Hypothalamus (tissue), 51 donors: ENCODE measurements at regions not wholly inside any gene's neighbourhood (a gene's known extent, or its start where the extent isn't known, plus 50 kb on each side); places are given as distances from the start of the nearest gene placed in this dataset.

Experiments
- DNase-seq, 51 donors: peaks; one replicate each; lab custom pipeline; 2025; lab: John Stamatoyannopoulos, UW

DNA sequence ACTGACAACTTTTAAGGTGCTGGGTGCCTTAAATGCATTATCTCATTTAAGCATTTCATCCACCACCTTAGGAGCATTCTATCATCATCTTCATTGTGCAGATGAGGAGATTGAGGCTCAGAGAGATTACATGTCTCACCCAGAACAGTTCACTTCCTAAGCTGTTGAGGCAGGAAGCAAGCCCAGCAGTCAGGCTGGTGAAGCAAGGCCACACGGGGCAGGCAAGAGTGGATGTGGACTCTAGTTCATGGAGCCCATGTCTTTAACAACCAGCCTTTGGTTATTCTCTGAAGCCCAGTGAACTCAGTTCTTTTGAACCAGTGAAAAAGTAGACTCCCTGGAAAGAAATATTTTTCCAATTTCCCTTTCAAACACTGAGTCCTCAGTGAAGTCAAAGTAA lies 294.8 kb upstream of the MGAT5 start:
- DNase-seq: no peak

DNA sequence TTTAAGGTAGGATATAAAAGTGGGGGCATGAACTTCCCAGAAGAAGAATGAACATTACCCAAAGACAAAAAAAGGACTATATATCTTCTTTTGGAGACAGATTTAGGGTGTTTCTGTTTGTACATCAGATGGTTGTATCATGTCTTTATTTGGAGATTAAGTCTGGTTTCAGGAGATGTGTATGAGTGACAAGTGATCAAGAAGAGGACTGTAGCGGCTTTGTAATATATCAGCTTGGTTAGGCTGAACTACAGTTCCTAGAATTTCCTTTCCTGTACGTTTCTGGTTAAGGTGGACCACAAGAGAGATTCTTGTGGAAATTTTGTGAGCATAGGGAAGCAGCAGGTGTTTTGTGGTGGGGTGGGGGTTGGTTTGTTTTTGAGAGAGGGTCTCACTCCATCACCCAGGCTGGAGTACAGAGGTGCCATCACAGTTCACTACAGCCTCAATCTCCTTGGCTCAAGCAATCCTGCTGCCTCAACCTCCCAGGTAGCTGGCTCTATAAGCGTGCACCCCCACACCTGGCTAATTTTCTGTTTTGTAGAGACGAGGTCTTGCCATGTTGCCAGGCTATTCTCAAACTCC lies 287.1 kb upstream of the MGAT5 start:
- no peak for DNase-seq

DNA sequence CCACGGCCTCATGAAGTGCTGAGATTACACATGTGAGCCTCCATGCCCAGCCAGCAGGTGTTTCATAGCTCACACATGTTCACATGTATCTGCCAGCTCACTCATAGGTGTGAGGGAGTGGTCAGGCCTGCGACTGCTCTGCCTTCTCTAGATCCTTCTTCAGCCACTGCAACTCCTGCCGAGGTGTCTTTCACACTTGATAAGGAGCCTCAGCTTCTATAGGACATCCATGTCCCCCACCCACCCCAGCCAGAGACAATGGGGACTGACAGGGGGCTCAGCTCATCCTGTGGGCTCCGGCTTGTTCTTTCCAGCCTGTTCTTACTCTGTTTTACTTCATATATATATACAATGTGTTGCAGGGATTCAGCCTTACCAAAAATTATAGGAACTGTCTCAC lies 286.5 kb upstream of the MGAT5 start:
- no peak for DNase-seq

DNA sequence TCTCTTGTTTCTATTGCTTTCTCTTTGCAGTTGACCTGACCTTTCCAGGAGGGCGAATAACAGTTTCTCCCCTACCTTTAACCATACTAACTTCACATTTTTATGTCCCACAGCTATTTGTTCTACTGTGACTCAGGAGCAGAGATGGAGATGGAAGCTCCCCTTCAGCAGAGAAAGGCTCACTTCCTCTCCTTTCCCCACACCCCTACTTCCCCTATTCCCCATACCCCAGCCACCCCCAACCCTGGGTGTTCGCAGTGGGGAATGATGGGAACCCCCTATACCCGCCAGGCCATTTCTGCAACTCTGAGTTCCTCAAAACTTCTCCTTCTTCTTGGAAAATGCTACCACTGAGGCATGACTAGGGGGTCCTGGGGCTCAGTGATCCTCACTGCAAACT lies 285.4 kb upstream of the MGAT5 start:
- DNase-seq: peak in 4 of 51 donors; percentile 3 to 19 (median 8)

DNA sequence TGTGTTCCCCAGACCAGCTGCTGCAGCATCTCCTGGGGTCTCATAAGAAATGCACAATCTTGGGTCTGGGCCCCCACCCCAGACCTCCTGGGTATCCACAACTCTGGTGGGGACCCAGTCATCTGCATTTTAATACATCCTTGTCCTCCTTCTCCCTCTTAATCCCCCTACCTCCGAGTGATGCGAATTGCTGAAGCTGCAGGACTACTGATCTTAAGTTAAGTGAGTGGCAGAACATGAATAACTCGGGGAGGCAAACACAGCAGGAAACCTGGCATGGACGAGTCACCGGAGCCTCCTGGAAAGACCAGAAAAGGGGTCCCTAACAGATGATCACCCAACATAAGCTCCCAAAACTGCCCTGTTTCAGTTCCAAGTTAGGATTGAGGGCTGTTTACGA lies 283.2 kb upstream of the MGAT5 start:
- DNase-seq: no peak

DNA sequence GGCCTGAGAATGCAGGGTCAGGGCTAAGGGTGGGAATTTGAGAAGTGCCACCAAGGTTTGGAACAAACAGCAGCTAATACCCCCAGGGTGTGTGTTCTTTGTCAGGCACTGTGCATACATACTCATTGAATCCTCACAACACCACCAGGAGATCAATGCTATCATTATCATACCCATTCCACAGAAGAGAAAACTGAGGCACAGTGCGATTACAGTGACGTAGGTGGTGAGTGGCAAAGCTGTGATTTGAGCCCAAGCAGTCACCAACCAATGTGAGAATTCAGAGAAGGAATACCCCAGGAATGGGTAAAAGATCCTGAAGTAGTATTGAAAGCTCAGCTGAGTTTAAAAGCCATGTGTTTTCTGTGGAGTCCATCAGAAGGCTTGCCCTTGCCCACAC lies 281.6 kb upstream of the MGAT5 start:
- no peak for DNase-seq

DNA sequence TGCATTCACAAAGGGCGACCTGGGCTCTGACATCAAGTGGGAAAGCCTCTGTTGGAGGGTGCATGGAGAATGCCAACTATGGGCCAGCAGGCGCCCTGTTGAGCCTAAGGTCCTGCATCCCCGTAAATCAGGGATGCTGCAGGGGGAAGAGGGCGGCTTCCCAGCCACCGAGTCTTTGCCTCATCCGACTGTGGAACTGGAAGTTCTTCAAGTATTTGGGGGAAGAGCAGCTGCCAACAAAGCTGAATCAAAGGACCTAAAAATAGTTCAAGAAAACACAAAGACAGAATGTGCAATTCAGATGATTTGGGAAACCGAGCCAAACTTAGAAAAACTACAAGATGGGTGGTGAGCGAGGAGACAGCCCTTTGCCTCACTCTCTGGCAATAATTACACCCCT lies 281.1 kb upstream of the MGAT5 start:
- peak in 7 of 51 donors; percentile 3 to 35 (median 11) for DNase-seq

DNA sequence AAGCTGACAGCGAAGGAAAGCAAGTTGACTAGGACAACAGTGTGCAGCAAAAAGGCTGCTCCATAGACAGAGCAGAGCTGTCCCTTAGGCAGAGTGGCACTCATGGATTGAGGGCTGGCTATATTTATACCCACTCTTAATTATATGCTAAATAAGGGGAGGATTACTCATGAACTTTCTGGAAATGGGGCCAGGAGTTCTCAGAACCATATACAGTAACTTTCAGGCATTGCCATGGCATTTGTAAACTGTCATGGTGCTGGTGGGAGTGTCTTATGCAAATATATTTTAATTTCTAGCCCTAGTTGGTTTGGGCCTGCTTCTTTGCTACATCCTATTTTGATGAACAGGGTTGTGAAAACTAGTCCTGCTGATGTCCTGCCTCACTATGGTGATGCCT lies 279.5 kb upstream of the MGAT5 start:
- no peak for DNase-seq

DNA sequence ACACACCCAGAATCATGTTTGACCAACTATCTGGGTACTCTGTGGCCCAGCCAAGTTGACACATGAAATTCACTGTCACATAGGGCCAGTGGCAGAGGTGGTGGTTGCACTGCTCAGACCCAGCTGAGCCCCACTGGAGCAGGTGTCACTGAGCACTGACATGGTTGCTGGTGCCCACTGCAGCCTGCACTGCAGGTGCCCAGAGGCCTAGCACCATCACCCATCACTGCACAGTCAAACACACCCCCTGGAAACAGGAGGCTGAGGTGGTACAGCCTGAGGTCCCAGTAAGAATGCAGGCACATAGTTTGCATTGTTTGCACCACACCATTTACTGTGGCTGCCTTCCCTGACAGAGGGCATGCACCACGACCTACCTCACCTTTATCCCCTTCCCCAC lies 278.7 kb upstream of the MGAT5 start:
- no peak for DNase-seq

DNA sequence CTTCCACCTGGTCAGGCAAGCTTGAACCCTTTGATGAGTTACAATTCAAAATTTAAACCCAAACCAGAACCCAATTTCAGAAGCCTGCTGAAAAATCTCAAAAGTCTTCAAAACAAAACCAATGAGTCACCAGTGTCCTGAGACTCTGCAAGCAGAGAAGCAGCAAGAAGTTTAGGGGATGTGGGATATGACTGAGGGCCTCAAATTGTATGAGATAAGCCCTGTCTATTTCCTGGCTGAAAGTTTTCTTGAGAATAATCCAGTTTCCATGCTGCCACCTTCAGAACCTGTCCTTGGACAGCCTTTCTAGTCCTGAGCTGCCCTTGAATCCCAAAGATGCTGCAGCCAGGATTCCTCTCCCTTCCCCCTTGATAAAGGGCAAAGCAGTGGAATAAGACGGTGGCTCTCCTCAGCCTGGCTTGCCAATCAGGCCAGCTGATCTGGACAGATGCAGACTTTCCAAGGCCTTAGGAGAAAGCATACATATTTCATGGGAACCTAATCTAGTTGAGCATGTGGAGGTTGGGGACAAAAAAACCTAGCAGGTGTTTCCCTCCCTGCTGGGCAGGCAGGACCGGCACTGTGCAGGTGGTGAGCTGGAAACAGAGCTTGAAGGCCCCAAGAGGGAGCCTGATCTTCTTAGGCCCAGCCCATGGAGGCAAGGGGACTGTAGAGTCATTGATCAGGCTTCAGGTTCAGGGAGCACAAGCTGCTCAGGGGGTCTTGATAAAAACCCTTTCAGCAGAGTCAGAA lies 278.0 kb upstream of the MGAT5 start:
- DNase-seq: no peak

DNA sequence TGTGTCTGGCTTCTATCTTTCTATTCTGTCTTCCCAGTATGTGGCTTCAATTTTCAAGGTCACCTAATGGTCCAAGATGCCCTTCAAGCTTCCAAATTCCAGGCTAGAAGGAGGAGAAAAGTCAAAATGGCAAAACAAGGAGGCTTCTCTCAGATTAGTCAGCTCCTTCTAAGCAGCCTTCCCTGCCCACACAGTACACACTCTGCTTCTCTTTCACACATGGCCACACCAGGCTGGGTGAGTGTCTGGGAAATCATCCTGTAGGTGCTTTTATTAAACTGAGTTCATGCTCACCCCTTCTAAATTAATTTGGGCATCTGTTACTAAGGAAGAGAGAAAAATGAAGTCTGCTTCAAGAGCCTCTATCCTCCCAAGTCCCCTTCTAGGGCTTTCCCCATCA lies 277.2 kb upstream of the MGAT5 start:
- DNase-seq: no peak

DNA sequence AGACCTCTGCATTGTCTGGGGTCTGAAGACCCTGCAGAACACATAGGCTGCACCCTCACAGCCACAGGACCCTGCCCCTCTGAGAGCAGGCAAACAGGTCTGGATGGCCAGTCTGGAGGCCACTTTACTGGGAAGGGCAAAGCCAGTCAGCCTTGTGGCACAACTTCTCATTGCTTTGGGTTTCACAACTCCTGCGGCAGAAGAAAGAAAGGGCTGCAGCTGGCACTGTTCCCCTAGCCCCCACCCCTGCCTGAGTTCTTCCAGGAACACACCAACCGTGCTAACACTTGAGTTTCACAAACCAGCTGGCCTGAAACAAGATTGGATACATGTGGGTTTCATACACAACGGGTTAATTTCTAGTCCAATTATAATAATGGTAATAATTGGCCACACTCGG lies 276.5 kb upstream of the MGAT5 start:
- DNase-seq: peak in 11 of 51 donors; percentile 8 to 39 (median 17)

DNA sequence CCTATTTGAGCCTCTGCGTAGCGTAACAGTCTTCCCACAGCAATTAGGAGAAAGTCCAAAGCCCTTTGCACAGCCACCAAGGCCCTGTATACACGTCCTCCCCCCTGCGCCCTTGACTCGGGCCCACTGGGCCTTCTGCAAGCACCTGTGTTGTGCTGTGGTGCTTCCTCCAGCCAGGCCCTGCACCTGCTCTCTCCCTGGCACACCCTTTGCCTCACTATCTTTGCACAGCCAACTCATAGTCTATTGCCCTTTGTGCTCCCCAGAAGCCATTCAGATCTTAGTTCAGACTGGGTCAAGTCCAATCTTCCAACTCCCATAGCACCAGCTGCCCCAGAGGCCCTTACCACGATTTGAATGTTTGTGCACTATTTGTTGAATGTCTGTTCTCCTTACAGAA lies 271.6 kb upstream of the MGAT5 start:
- no peak for DNase-seq

DNA sequence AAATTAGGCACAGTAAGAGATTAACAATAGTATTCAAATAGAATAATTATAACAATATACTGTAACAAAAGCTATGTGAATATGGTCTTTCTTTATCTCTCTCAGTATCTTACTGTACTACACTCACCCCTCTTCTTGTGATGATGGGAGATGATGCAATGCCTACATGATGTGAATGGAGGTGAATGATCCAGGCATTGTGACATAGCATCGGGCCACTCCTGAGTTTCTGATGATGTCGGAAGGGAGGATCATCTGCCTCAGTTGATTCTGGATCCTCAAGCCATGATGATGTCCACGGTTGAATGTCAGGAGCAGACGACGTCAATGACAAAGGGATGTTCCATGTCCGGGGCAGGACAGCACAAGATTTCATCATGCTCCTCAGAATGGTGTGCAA lies 268.3 kb upstream of the MGAT5 start:
- no peak for DNase-seq

DNA sequence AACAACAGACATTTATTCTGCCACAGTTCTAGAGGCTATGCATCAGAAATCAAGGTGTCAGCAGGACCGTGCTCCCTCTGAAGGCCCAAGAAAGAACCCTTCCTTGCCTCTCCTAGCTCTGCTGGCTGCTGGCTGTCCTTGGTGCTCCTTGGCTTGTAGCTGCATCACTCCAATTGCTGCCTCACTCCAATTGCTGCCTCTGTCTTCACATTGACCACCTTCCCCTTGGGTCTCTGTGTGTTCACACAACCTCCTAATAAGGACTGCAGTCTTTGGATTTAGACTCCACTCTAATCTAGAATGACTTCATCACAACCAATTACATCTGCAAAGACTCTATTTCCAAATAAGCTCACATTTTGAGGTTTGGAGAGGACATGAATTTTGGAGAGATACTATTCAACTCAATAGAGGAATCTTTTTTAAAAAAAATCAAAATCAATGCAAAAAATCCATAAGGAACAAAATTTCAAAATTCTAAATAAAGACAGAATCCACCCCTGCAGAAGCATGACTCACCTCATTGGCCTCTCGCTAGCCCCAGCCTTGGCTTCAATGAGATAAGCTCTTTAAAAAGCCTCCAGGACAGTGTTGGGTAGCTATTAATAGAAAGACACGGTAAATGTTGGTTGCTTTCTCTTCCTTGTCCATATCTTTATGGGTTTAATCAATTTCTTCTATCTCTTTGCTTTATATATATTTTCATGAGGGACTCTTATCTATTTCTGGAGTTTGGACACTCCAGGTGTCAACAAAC lies 267.6 kb upstream of the MGAT5 start:
- no peak for DNase-seq

DNA sequence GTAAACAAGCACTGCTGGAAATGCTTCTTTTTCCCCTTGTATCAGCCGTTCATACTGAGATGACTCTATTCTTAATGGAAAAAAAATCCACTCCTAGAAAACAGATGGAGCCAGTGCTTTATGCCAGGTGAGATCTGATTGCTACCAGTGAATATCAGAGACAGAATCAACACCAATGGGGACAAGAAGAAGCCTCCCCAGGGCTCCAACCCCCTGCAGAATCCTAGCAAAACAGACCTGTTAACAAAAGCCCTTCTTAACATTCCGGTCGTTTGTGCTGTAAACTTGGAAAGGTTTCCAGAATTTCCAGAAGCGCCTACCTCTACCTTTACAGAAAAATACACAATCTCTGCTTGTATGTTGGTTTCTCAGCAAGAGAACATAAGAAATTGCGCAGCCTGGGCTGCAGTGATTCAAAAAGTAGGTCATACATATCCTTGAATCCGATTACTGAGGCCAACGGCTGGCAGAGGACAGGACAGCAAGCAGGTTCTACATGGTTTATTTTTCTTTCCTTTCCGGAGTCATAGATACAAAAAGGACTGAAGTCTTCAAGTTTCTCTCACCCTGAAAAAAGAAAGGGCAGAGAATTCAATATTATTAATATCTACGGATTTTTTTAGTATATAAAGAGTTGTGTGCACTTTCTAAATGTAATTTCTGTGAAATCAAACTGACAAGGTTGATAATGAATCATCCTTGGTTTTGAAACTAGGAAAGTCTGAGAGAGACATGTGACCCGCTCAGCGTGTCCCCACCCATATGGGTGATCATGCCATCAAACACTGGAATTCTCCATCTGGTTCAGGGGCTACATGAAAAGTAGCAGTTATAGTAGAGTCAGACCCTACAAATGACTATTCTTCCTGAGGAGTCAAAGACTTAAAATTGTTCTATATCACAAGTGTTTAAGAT lies 266.7 kb upstream of the MGAT5 start:
- no peak for DNase-seq

DNA sequence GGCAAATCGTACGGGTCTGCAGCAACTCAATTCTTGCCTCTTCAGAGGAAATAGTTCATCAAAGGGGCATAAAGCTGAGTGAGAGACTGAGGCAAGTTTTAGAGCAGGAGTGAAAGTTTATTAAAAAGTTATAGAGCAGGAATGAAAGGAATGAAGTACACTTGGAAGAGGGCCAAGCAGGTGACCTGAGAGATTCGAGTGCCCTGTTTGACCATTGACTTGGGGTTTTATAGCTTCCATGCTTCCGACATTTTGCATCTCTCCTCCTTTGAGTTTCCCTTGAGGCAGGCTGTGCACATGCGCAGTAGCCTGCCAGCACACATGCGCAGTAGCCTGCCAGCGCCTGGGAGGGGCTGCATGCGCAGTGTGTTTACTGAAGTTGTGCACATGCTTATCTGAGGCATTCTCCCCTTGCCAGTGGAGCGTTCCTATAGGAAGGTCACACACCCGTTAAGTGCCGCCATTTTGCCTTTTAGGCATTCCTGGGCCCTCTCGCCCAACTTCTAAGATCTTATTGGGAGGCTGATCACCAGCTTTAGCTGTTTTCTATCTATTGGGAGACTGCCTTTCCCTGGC lies 265.5 kb upstream of the MGAT5 start:
- no peak for DNase-seq

DNA sequence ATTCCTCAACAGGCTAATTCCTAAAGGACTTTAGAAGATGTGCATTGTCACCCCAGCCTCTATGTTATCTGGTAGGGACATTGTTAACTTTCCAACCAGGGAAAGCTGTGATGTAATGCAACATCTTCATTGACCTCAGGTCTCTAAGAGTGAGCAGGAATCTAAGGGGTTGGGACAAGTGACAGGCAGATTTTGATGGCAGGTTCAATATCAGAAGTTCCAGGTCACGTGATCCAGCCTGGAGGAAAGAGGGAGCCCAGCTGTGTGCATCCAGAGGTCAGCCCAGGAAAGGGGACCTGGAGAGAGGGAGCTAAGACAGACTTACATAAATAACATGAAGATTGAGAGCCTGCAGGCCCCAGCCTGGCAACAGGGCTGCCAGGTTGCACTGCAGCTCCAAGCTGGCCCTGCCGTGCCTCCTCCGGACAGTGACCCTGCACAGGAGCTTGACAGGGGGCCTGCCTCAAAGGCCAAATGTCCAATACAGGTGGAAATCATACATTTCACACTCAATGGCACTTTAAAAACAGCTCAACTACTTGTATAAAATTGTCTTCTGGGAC lies 262.2 kb upstream of the MGAT5 start:
- no peak for DNase-seq

DNA sequence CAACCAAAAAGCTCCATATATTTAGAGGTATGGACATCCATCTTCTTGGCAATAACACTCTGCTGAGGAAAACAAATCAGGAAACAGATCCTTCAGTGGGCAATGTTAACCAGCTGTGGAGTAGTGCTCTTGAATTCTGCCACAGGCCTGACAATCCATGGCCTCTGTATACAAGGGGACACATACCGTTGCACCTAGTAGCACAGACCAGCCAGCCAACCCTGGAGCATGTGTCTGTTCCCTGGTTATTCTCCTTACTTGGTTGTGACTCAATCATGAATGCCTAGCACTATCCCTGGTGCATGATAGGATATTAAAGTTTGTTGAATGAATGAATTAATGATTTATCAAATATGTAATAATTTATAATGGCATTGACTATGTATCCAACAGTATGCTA lies 261.4 kb upstream of the MGAT5 start:
- no peak for DNase-seq

DNA sequence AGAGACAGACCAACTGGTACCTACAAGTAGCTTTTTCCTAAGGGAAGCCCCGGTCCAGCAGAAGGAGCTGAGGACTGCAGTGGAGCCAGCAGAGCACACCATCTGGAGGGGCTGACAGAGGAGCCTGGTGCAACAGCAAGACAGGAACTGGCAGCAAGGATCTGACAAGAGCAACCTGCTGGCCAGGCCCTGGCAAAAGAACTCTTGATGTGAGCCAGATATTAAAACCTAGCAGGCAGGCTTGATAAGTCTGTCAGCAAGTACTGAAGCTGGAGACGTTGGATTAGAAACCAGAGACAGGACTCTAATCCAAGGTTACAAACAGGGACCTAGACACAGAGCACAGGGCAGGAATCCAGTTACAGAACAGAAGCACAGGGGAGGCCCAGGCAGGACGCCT lies 260.7 kb upstream of the MGAT5 start:
- DNase-seq: no peak
